Trophoblast cell (in vitro differentiated cells and primary cell): ENCODE measurements at regions not wholly inside any gene's neighbourhood (a gene's known extent, or its start where the extent isn't known, plus 50 kb on each side); places are given as distances from the start of the nearest gene placed in this dataset.
A peak's percentile ranks its signal among the peaks of the same experiment; 100 is the strongest.

Experiments used
- DNase-seq, 2 donors: peaks; one replicate each; pipeline ENCODE4 v3.0.0-alpha.2; 2016
- H2AFZ ChIP-seq: 2 replicates; pipeline ENCODE4 v1.6.1; 2013; ENCODE audit warnings: low read length, moderate library complexity, mild to moderate bottlenecking; ENCODE audit not compliant: insufficient read depth, poor library complexity
- H2AK5ac ChIP-seq: 2 replicates; pipeline ENCODE4 v1.6.1; 2013; ENCODE audit warnings: mild to moderate bottlenecking, low read length
- H2BK120ac ChIP-seq: 2 replicates; pipeline ENCODE4 v1.6.1; 2013; ENCODE audit warnings: low read length, mild to moderate bottlenecking, moderate library complexity; ENCODE audit not compliant: insufficient read depth, poor library complexity
- H2BK12ac ChIP-seq: 2 replicates; pipeline ENCODE4 v1.6.1; 2013; ENCODE audit warnings: mild to moderate bottlenecking, low read length, moderate library complexity
- H2BK5ac ChIP-seq: 2 replicates; pipeline ENCODE4 v1.6.1; 2013; ENCODE audit warnings: low read length, low read depth, moderate library complexity, mild to moderate bottlenecking; ENCODE audit not compliant: poor library complexity
- H3K14ac ChIP-seq: 2 replicates; pipeline ENCODE4 v1.6.1; 2013; ENCODE audit warnings: mild to moderate bottlenecking, low read length
- H3K18ac ChIP-seq: 2 replicates; pipeline ENCODE4 v1.6.1; 2013; ENCODE audit warnings: mild to moderate bottlenecking, low read length
- H3K23ac ChIP-seq: 2 replicates; pipeline ENCODE4 v1.6.1; 2013; ENCODE audit warnings: low read length
- H3K27ac ChIP-seq: 2 replicates; pipeline ENCODE4 v1.5.1; 2013; ENCODE audit warnings: low read depth, mild to moderate bottlenecking, inconsistent platforms, low read length, moderate library complexity
- H3K27me3 ChIP-seq: 2 replicates; pipeline ENCODE4 v1.6.1; 2013; ENCODE audit warnings: inconsistent platforms, mild to moderate bottlenecking, low read length, moderate library complexity; ENCODE audit not compliant: insufficient read depth
- H3K36me3 ChIP-seq, 2 experiments: 1 replicate in 1 of 2; 2 replicates in 1 of 2; pipeline ENCODE4 v1.6.1; 2013; ENCODE audit warnings: low read length in 2 of 2, mild to moderate bottlenecking in 2 of 2, moderate library complexity in 1 of 2; ENCODE audit not compliant: insufficient read depth in 2 of 2, control insufficient read depth in 1 of 2
- H3K4ac ChIP-seq: 2 replicates; pipeline ENCODE4 v1.6.1; 2013; ENCODE audit warnings: low read depth, mild to moderate bottlenecking, low read length, moderate library complexity
- H3K4me1 ChIP-seq, 2 experiments: 1 replicate in 1 of 2; 2 replicates in 1 of 2; pipeline ENCODE4 v1.6.1; 2013; ENCODE audit warnings: low read length in 2 of 2, mild to moderate bottlenecking in 2 of 2, moderate library complexity in 1 of 2; ENCODE audit not compliant: insufficient read depth in 2 of 2, control insufficient read depth in 1 of 2
- H3K4me2 ChIP-seq: 2 replicates; pipeline ENCODE4 v1.6.1; 2013; ENCODE audit warnings: inconsistent platforms, mild to moderate bottlenecking, low read length, moderate library complexity
- H3K4me3 ChIP-seq: 2 replicates; pipeline ENCODE4 v1.5.1; 2013; ENCODE audit warnings: mild to moderate bottlenecking, low read depth, low read length, inconsistent platforms
- H3K79me1 ChIP-seq: one replicate; pipeline ENCODE4 v1.6.1; 2013; ENCODE audit warnings: low read length
- H3K79me2 ChIP-seq: 2 replicates; pipeline ENCODE4 v1.6.1; 2013; ENCODE audit warnings: low read length, mild to moderate bottlenecking; ENCODE audit not compliant: control insufficient read depth, insufficient read depth, poor library complexity
- H3K9ac ChIP-seq: 2 replicates; pipeline ENCODE4 v1.6.1; 2013; ENCODE audit warnings: mild to moderate bottlenecking, low read length
- H3K9me3 ChIP-seq: 2 replicates; pipeline ENCODE4 v1.6.1; 2013; ENCODE audit warnings: low read depth, mild to moderate bottlenecking, control low read depth, inconsistent platforms, low read length; ENCODE audit not compliant: insufficient read depth
- H4K12ac ChIP-seq: 2 replicates; pipeline ENCODE4 v1.6.1; 2013; ENCODE audit warnings: low read depth, mild to moderate bottlenecking, low read length, moderate library complexity
- H4K8ac ChIP-seq: 2 replicates; pipeline ENCODE4 v1.6.1; 2013; ENCODE audit warnings: low read depth, mild to moderate bottlenecking, low read length, moderate library complexity
- H4K91ac ChIP-seq: one replicate; pipeline ENCODE4 v1.6.1; 2013; ENCODE audit warnings: low read depth, mild to moderate bottlenecking, low read length, moderate library complexity
- WGBS: extraction: QIAGEN DNeasy Blood & Tissue Kit; methylation state at CpG from one replicate; pipeline ENCODE4 v1.1.7; 2013; ENCODE audit warnings: missing lambda C conversion rate; ENCODE audit not compliant: insufficient read length, insufficient coverage; ENCODE audit errors: extremely low coverage; 5-methylcytosine and 5-hydroxymethylcytosine counted together

- Histone ChIP-seq H3K4me2 (no peak overlapping the region), H4K8ac (no peak overlapping the region), H4K12ac (no peak overlapping the region), H3K79me2 (no peaks in the 10 kb centered on the region), H3K27me3 (no peaks in the 10 kb centered on the region), H2AFZ (no peak overlapping the region), H2AK5ac (no peak overlapping the region), H2BK120ac (no peak overlapping the region), H4K91ac (no peak overlapping the region), H3K4me1 (no peaks in the 10 kb centered on the region), H3K18ac (no peak overlapping the region), H3K36me3 (no peaks in the 10 kb centered on the region), H3K23ac (no peak overlapping the region), H3K4ac (no peak overlapping the region), H3K4me3 (no peak overlapping the region), H3K9me3 (peaks cover 8% of the 10 kb centered on the region), H2BK12ac (no peak overlapping the region), H3K79me1 (no peaks in the 10 kb centered on the region), H3K14ac (no peak overlapping the region), H3K9ac (peak overlapping the region; percentile 64), H2BK5ac (no peak overlapping the region), H3K27ac (no peak overlapping the region)
- DNase-seq = no peak
- WGBS = no CpG with 5 or more reads among the region's 12 CpGs
Observed at GRCh38 chr2:239522740-239523119, 121.9 kb upstream of the HDAC4 start.

DNA sequence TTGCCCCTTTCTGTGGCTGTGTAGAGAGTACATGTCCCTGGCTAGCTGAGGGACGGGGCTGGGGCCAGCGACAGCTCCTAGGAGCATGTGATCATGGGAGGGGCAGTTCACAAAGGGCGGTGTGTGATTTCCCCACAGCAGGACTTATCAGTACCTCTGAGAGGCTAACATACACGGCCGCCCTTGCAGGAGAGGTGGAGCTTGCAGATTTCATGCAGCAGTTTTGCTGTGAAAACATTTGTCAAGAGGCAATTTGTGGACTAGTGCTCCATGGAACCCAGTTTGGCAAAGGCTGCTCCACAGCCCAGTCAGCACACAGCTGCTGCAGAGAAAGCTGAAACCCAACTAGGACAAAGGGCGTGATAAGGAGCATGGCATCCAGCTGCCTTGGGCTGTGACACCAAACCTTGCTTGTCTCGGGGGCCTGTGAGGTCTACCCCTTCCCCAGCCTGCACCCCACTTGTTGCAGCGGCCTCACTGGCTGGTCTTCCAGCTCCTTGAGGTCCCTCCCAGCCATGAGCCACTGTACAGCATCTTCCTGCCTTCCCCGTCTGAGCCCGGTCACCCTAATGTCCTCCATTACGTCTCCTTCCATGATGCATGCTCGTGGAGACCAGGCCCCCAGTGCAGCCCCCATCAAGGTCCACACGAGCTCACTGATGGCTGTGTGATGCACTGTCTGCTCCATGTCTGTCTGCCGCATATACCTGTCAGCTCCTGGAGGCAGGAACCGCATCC lies 121.4 kb upstream of the HDAC4 start:
- no peaks in the 10 kb centered on the region for H3K79me1 ChIP-seq
- WGBS = no CpG with 5 or more reads among the region's 15 CpGs
- no peak overlapping the region for H2BK5ac ChIP-seq
- no peak overlapping the region for H3K27ac ChIP-seq
- no peak overlapping the region for H3K4ac ChIP-seq
- no peaks in the 10 kb centered on the region for H3K27me3 ChIP-seq
- no peak overlapping the region for H2AFZ ChIP-seq
- H4K91ac ChIP-seq = no peak overlapping the region
- no peak overlapping the region for H4K8ac ChIP-seq
- H3K14ac ChIP-seq = no peak overlapping the region
- H2BK12ac ChIP-seq = no peak overlapping the region
- no peak overlapping the region for H2BK120ac ChIP-seq
- no peaks in the 10 kb centered on the region for H3K36me3 ChIP-seq
- H3K9me3 ChIP-seq = peaks cover 7% of the 10 kb centered on the region
- no peak overlapping the region for H3K4me2 ChIP-seq
- H3K18ac ChIP-seq = no peak overlapping the region
- H3K9ac ChIP-seq = no peak overlapping the region
- H2AK5ac ChIP-seq = no peak overlapping the region
- no peaks in the 10 kb centered on the region for H3K79me2 ChIP-seq
- H3K4me1 ChIP-seq = no peaks in the 10 kb centered on the region
- DNase-seq = no peak
- no peak overlapping the region for H4K12ac ChIP-seq
- no peak overlapping the region for H3K4me3 ChIP-seq
- H3K23ac ChIP-seq = no peak overlapping the region

DNA sequence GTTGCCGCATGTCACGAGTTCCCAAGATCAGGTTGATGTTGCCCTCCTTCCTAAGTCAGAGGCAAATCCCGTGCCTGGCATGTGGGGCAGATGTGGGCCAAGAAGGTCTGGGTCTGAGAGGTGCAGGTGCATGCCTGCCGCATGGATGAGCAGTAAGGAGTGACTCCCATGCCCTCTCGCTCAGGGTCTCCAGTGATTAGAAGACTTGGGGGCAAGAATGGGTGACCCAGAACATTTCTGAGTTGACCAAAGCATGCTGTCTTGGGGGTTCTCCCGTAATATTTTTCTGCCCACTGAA lies 120.6 kb upstream of the HDAC4 start:
- no peak overlapping the region for H3K4me3 ChIP-seq
- H2AFZ ChIP-seq = no peak overlapping the region
- no peak for DNase-seq
- no peaks in the 10 kb centered on the region for H3K79me1 ChIP-seq
- no peak overlapping the region for H3K4ac ChIP-seq
- no peak overlapping the region for H2BK120ac ChIP-seq
- no peak overlapping the region for H2BK5ac ChIP-seq
- no peaks in the 10 kb centered on the region for H3K4me1 ChIP-seq
- H4K91ac ChIP-seq = no peak overlapping the region
- H3K9ac ChIP-seq = no peak overlapping the region
- no peak overlapping the region for H3K14ac ChIP-seq
- H2BK12ac ChIP-seq = no peak overlapping the region
- no peak overlapping the region for H3K23ac ChIP-seq
- H3K79me2 ChIP-seq = no peaks in the 10 kb centered on the region
- no peak overlapping the region for H3K27ac ChIP-seq
- no CpG with 5 or more reads among the region's 6 CpGs for WGBS
- no peak overlapping the region for H4K12ac ChIP-seq
- no peak overlapping the region for H3K4me2 ChIP-seq
- H3K36me3 ChIP-seq = no peaks in the 10 kb centered on the region
- peaks cover 2% of the 10 kb centered on the region for H3K9me3 ChIP-seq
- no peak overlapping the region for H3K18ac ChIP-seq
- H4K8ac ChIP-seq = no peak overlapping the region
- H2AK5ac ChIP-seq = no peak overlapping the region
- no peaks in the 10 kb centered on the region for H3K27me3 ChIP-seq

DNA sequence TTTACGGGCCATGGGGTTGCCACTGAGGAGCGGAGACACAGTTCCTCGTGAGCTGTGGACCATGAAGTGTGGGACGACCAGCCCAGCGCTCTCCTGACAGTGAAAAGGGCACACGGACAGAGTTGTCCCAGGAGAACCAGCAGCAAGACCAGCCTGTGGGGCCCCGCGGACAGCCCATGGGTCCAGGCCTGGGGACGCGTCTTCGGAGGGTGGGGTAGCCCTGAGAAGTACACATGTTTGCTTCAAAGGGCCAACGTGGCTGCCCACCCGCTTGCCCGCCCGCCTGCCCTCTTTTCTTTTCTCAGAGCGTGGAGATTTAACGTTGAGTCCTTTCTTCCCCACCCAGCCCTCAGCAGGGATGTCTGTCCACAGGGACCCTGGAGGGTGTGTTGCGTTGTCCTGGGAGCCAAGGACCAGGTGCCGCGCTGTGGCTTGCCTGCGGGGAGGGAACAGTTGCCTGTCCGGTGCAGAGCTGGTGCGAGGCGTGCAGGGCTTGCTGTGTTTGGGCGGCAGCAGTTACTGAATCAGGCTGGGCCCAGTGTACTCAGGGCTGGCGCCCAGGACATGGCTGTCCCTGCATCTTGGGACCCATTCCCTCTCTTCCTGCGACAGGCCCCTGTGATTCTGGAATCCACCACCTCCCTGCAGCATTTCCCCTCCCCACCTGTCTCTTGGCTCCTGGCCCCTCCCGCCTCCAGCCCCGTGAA lies 120.1 kb upstream of the HDAC4 start:
- Histone ChIP-seq H2AK5ac (no peak overlapping the region), H3K18ac (no peak overlapping the region), H3K36me3 (no peaks in the 10 kb centered on the region), H2AFZ (no peak overlapping the region), H3K27ac (no peak overlapping the region), H3K4ac (no peak overlapping the region), H2BK120ac (no peak overlapping the region), H2BK5ac (no peak overlapping the region), H3K4me3 (no peak overlapping the region), H3K4me2 (no peak overlapping the region), H3K9me3 (peaks cover 2% of the 10 kb centered on the region), H3K27me3 (no peaks in the 10 kb centered on the region), H3K14ac (no peak overlapping the region), H3K79me1 (no peaks in the 10 kb centered on the region), H4K12ac (no peak overlapping the region), H3K23ac (no peak overlapping the region), H4K91ac (no peak overlapping the region), H3K79me2 (no peaks in the 10 kb centered on the region), H4K8ac (no peak overlapping the region), H2BK12ac (no peak overlapping the region), H3K4me1 (no peaks in the 10 kb centered on the region), H3K9ac (no peak overlapping the region)
- DNase-seq = no peak
- no CpG with 5 or more reads among the region's 29 CpGs for WGBS
